IPS-NIHi7 (cell line): ENCODE measurements at regions not wholly inside any gene's neighbourhood (a gene's known extent, or its start where the extent isn't known, plus 50 kb on each side); places are given as distances from the start of the nearest gene placed in this dataset.

Source experiments
- DNase-seq: peaks from one replicate; pipeline ENCODE4 v3.0.0; 2012; ENCODE audit warnings: mixed read lengths; ENCODE audit errors: extremely low spot score

DNA sequence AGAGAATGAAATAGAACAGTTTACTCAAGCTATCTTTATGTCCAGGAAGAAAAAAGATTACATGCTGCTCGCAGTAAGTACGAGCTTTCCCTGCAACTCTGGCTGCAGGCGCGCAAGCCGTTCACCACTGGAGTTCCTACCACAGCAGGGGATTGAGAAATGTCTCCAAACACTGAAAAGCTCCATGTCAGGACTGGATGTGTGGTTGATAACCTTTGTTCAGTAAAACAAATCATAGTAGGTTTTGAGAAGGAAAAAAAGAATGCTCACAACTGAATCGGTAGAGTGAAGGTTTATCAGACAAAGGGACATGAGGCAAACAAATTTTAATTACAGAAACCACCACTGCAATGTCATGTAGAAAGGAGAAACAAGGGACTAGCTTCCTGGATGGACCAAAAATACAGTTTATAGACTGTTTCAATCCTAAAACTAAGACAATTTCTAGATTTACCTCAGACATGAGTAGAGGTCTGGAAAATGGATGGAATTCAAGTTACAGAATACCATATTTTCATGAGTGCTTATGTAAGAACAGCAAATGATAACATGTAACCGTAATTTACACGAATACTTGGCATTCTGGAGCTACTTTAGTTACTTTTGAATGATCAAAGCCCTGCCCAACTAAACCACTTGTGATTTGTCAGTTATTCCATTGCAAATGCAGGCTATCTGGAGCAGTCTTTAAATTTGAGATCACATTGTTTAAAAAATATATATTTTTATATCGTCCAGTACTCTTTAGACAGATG lies 471.1 kb downstream of the SHQ1 start:
- no peak for DNase-seq

GRCh38 chr3:72375237-72376076 lies 472.8 kb downstream of the SHQ1 start:
- no peak for DNase-seq

DNA sequence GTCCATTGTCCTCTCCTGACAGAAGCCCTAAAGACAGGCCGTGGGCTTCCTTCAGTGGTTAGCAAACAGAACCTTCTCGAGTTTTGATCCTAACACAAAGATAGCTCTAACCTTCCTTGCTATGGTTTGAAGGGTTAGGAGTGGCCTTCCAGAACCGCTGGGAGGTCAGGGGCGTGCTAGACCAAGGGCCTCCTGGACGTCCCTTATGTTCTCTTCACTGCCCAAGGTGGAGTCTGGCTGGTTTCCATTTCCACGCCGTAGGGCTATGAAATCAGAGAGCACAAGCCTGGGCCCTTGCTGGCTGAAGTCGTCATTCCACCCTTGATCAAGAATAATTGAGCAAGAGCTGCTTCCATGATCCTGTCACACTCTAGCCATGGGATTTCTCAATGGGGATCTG lies 475.1 kb downstream of the SHQ1 start:
- no peak for DNase-seq

GRCh38 chr3:72372161-72372560 lies 476.1 kb downstream of the SHQ1 start:
- DNase-seq = no peak

DNA sequence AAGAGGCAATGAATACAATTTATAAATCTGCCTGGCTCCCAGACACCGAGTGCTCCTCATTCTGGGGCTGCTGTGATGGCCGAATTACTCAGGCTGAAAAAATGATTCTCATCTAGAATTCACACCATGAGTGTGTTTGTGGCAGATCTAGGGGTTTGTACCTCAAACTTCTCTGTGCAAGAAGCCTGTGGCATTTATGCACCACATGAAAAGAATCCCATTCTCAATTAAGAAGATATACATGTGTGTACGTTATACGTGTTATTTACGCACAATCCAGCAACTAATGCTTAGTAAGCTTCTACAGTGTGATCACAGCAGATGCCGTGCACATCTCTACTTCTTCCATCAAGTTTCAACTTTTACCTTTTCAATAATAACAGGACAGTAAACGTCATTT lies 476.8 kb downstream of the SHQ1 start:
- DNase-seq = no peak

- no peak for DNase-seq
Measured at GRCh38 chr3:72370947-72371346, 477.3 kb downstream of the SHQ1 start.

DNA sequence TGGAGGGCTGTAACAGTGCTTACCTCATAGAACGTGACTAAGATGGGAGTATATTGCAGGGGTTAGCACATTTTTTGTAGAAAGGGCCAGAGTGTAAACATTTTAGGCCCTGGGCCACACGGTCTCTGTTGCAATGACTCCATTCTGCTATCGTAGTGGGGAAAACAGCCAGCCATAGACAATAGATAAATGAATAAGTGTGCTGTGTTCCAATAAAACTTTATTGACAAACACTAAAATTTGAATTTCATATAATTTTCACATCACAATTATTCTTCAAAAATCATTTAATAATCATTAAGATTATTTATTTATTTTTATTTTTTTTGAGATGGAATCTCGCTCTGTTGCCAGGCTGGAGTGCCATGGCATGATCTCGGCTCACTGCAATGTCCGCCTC lies 478.6 kb downstream of the SHQ1 start:
- DNase-seq = no peak

DNA sequence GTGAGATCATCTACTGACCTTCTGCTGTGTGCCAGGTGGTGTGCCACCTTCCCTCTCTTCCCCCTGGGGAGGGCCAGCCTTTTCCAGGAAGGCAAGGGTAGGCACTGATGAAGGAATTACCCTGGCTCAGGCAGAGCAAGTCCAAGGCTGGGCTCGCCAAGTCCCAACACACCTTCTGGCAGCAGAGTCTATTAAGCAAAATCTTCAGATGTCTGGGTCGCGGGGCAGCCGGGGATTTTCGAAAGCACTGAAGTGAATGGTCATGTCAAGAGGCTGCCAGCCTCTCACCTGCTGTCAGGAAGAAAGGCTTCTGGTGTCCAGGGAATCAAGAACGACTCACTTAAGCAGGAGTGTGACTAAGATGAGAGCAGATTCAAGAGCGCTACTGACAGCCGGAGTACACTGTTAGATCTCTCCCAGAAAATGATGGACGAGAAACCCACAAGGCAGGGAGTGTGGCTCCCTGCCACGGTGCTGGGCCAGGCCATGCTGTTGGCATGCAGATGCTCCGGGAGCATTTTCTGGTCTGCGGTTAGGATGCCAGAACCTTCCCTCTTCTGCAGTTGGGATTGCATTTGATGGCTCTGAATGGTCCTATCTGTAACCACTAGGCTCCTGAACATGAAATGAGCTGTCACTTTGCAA lies 479.8 kb downstream of the SHQ1 start:
- no peak for DNase-seq

DNA sequence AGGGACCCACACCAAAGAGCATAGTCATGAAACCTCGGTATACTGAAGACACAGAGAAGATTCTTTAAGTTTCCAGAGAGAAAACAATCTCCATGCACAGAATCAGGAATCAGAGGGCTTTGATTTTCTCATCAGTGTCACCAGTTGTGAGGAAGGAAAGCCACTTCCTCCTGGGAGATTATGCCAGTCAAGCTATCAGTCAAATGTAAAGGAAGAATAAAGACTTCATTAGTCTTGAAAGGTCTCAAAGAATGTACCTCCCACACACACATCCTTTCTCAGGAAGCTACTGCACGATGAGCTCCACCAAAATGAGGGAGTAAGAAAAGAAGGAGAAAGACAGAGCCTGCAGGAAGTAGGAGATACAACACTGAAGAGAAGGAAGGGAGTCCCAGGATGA lies 486.3 kb downstream of the SHQ1 start:
- no peak for DNase-seq

GRCh38 chr3:72359743-72360142 lies 488.5 kb downstream of the SHQ1 start:
- DNase-seq = no peak

DNA sequence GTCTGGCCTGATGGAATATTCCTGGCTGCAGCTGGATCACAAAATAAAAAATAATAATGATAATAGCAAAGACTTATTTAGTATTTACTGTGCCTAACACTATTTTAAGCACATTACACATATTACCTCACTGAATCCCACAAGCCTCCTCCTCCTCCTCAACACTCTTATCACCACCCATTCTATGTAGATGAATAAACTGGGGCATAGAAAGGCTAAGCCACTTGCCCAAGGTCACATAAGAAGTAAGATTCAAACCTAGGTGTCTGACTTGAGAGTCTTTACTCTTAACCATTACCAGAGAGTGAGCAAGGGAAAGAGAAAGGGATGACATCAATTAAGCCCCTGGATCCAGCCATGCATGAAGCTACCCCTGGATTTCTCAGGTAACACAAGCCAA lies 493.1 kb downstream of the SHQ1 start:
- DNase-seq = no peak

GRCh38 chr3:72354486-72354885 lies 493.8 kb downstream of the SHQ1 start:
- DNase-seq = no peak

- DNase-seq = no peak
Measured at GRCh38 chr3:72353236-72354128, 494.8 kb downstream of the SHQ1 start.

DNA sequence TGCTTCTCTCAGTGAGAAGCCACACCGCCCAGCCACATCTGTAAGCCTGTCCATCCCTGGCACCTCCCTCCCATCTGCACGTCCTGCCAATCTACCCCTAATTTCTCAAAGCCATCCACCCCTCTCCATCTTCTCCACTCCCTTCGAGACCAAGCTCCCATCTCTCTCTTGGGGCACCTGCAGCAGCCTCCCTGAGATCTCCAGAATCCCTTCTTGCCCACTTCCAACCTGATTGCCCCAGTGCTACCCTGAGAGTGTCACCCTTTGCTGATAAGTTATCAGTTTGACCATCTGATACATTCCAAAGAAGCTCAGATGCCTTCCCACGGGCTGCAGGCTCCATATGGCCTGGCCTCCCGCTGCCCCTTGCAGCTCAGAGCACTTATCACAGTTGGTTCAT lies 496.1 kb downstream of the SHQ1 start:
- no peak for DNase-seq

GRCh38 chr3:72351536-72351935 lies 496.7 kb downstream of the SHQ1 start:
- DNase-seq = no peak

GRCh38 chr3:72350761-72351505 lies 497.3 kb downstream of the SHQ1 start:
- DNase-seq = no peak

GRCh38 chr3:72348357-72348756 lies 499.9 kb downstream of the SHQ1 start:
- DNase-seq = no peak

DNA sequence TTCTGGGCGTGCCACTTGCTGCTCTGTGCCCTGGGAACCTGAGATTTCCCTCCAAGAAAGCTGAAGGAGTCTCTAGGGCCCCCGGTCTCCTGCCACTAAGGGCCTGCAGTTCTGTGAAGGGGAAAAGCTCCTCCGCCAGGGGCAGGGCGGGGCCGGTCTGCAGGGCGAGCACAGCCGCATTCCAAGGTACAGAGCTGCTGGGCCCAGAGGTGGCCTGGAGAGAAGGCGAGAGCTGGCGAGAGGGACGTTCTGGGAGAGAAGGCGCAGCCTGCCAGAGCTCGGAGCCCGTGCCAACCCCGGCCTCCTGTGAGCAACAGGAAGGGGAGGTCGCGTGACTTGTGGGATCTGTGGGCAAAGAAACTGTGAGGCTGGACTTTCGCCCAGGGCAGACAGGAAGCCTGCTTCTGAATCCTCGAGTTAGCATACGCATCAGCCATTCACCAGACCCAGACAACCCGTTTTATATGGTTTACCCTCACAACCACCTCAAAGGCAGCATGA lies 500.4 kb downstream of the SHQ1 start:
- peak; percentile 85 for DNase-seq

DNA sequence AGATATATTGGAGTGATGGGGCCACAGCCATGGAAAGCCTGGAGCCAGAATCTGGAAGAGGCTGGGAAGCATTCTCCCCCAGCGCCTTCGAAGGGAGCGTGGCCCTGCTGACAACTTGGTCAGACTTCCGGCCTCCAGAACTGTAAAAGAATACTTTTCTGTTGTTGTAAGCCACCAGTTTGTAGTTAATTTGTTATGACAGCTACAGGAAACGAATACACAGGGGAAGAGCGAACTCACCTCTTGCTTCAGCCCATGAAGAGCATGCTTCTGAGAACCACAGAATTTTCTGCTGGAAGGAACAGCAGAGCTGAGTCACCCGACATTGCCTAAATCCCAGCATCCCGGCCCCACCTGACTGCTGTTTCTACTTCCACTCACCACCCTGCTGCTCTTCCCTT lies 501.7 kb downstream of the SHQ1 start:
- DNase-seq = no peak

- DNase-seq = peak; percentile 39
Measured at GRCh38 chr3:72345980-72346379, 502.3 kb downstream of the SHQ1 start.
